Fibroblast of lung (primary cell): ENCODE measurements at regions not wholly inside any gene's neighbourhood (a gene's known extent, or its start where the extent isn't known, plus 50 kb on each side); places are given as distances from the start of the nearest gene placed in this dataset.

Experiments used
- EZH2 ChIP-seq: IDR thresholded peaks from 2 replicates; pipeline ENCODE4 v1.5.1; 2012; ENCODE audit warnings: low read length, control low read depth, mild to moderate bottlenecking; ENCODE audit errors: missing control alignments
- TF ChIP-seq, protein P1 (sequence below), 2 donors: IDR thresholded peaks in 1 of 2; conservative IDR thresholded peaks in 1 of 2; 1 replicate in 1 of 2; 2 replicates in 1 of 2; pipeline ENCODE4 v1.5.1; 2011 to 2012; ENCODE audit warnings: low read length in 2 of 2, control low read depth in 1 of 2, inconsistent platforms in 1 of 2, low read depth in 1 of 2, mild to moderate bottlenecking in 1 of 2

DNA sequence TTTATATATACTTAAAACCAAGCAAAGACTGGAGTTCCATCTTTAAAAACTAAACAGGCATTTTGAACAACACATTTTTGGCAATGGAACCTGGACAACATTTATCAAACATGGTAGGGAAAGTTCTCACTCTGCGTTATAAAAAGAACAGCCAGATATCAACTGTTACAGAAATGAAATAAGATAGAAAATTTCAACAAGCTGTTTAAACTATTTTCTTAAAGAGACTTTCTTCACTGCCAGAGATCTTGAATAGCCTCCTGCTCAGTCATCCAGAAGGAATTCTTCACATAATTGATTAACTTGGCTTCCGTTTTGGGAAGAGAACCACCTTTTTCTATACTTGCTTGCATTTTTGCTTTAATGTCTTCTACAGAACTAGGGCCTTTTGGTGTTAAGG lies 166.0 kb upstream of the PIK3C3 start:
- TF ChIP-seq, protein P1, sequence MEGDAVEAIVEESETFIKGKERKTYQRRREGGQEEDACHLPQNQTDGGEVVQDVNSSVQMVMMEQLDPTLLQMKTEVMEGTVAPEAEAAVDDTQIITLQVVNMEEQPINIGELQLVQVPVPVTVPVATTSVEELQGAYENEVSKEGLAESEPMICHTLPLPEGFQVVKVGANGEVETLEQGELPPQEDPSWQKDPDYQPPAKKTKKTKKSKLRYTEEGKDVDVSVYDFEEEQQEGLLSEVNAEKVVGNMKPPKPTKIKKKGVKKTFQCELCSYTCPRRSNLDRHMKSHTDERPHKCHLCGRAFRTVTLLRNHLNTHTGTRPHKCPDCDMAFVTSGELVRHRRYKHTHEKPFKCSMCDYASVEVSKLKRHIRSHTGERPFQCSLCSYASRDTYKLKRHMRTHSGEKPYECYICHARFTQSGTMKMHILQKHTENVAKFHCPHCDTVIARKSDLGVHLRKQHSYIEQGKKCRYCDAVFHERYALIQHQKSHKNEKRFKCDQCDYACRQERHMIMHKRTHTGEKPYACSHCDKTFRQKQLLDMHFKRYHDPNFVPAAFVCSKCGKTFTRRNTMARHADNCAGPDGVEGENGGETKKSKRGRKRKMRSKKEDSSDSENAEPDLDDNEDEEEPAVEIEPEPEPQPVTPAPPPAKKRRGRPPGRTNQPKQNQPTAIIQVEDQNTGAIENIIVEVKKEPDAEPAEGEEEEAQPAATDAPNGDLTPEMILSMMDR (conservative IDR thresholded peaks at IDR 0.05 in 1 of 2, IDR thresholded peaks at IDR 0.05 in 1 of 2; ENCODE audit: low read depth in 1 of 2, low read length in 2 of 2), result no peak
- TF ChIP-seq EZH2, result no peak
